ENCODE measurements at regions not wholly inside any gene's neighbourhood (a gene's known extent, or its start where the extent isn't known, plus 50 kb on each side); places are given as distances from the start of the nearest gene placed in this dataset.
A peak's percentile ranks its signal among the peaks of the same experiment; 100 is the strongest.

- Mint-ChIP-seq H3K4me1 (peaks cover 50% of the 10 kb centered on the region), H3K9me3 (peaks cover 0 to 6% (median 0%) of the 10 kb centered on the region in 7 donors), H3K36me3 (peaks cover 0 to 6% of the 10 kb centered on the region in 2 donors), H3K27ac (peak overlapping the region in 4 of 7 donors; percentile 4 to 71 (median 26)), H3K4me3 (no peak overlapping the region), H3K27me3 (ENCODE audit: low read depth in 3 of 3) (peaks cover 0 to 4% (median 0%) of the 10 kb centered on the region in 3 donors)
- H3K4me2 ChIP-seq (replicated peaks; ENCODE audit: extremely low read depth, low read length, poor library complexity, severe bottlenecking): no peak overlapping the region
- peaks cover 32 to 39% of the 10 kb centered on the region in 2 donors for H3K4me1 ChIP-seq (ENCODE audit: control insufficient read depth in 1 of 2, insufficient read depth in 2 of 2, low read length in 2 of 2)
- peak in 2 of 3 donors; percentile 28 for DNase-seq
- H3K27ac ChIP-seq (ENCODE audit: low read depth in 1 of 2, low read length in 2 of 2): no peak overlapping the region
- peak overlapping the region in 1 of 3 experiments; percentile 2 for H3K4me3 ChIP-seq (replicated peaks in 1 of 3; ENCODE audit: low read depth in 2 of 3, low read length in 3 of 3)
- intact Hi-C loops (cut with micrococcal nuclease): no loop called here
- no peaks in the 10 kb centered on the region for H4K20me1 ChIP-seq (ENCODE audit: insufficient read depth, low read length)
- H3K36me3 ChIP-seq (replicated peaks in 1 of 2; ENCODE audit: control insufficient read depth in 1 of 2, insufficient read depth in 2 of 2, low read length in 2 of 2): no peaks in the 10 kb centered on the region
- no peaks in the 10 kb centered on the region for H3K27me3 ChIP-seq (ENCODE audit: control insufficient read depth in 2 of 2, insufficient read depth in 2 of 2, low read length in 2 of 2)
- TF ChIP-seq CTCF (IDR thresholded peaks at IDR 0.05): no peak
- H2AFZ ChIP-seq (ENCODE audit: insufficient read depth, low read depth, low read length, poor library complexity, severe bottlenecking): no peak overlapping the region
- H3K9me3 ChIP-seq (replicated peaks in 1 of 2; ENCODE audit: control insufficient read depth in 1 of 2, insufficient read depth in 1 of 2, low read length in 2 of 2): no peaks in the 10 kb centered on the region
- H3K79me2 ChIP-seq (ENCODE audit: insufficient read depth, low read length): no peaks in the 10 kb centered on the region
- no peak overlapping the region for H3K9ac ChIP-seq (ENCODE audit: insufficient read depth, low read length, poor library complexity, severe bottlenecking)
These were observed 82.6 kb upstream of the CCL2 start for GRCh38 chr17:34172390-34172918.

- Mint-ChIP-seq H3K36me3 (peaks cover 0 to 6% of the 10 kb centered on the region in 2 donors), H3K27ac (no peak overlapping the region), H3K27me3 (ENCODE audit: low read depth in 3 of 3) (peaks cover 0 to 4% (median 0%) of the 10 kb centered on the region in 3 donors), H3K4me1 (peaks cover 58% of the 10 kb centered on the region), H3K9me3 (peaks cover 0 to 6% (median 0%) of the 10 kb centered on the region in 7 donors), H3K4me3 (peak overlapping the region in 1 of 2 donors; percentile 67)
- H4K20me1 ChIP-seq (ENCODE audit: insufficient read depth, low read length): no peaks in the 10 kb centered on the region
- peak overlapping the region; percentile 33 for H3K4me2 ChIP-seq (replicated peaks; ENCODE audit: extremely low read depth, low read length, poor library complexity, severe bottlenecking)
- H3K27ac ChIP-seq (ENCODE audit: low read depth in 1 of 2, low read length in 2 of 2): peak overlapping the region in 1 of 2 donors; percentile 18
- H3K4me1 ChIP-seq (ENCODE audit: control insufficient read depth in 1 of 2, insufficient read depth in 2 of 2, low read length in 2 of 2): peaks cover 40 to 47% of the 10 kb centered on the region in 2 donors
- H3K79me2 ChIP-seq (ENCODE audit: insufficient read depth, low read length): no peaks in the 10 kb centered on the region
- H3K9ac ChIP-seq (ENCODE audit: insufficient read depth, low read length, poor library complexity, severe bottlenecking): no peak overlapping the region
- DNase-seq: peak in 2 of 3 donors; percentile 18 to 37
- no peak overlapping the region for H2AFZ ChIP-seq (ENCODE audit: insufficient read depth, low read depth, low read length, poor library complexity, severe bottlenecking)
- H3K9me3 ChIP-seq (replicated peaks in 1 of 2; ENCODE audit: control insufficient read depth in 1 of 2, insufficient read depth in 1 of 2, low read length in 2 of 2): no peaks in the 10 kb centered on the region
- H3K27me3 ChIP-seq (ENCODE audit: control insufficient read depth in 2 of 2, insufficient read depth in 2 of 2, low read length in 2 of 2): no peaks in the 10 kb centered on the region
- TF ChIP-seq CTCF (IDR thresholded peaks at IDR 0.05): no peak
- intact Hi-C loops (cut with micrococcal nuclease): no loop called here
- no peaks in the 10 kb centered on the region for H3K36me3 ChIP-seq (replicated peaks in 1 of 2; ENCODE audit: control insufficient read depth in 1 of 2, insufficient read depth in 2 of 2, low read length in 2 of 2)
- peak overlapping the region in 1 of 3 experiments; percentile 1 for H3K4me3 ChIP-seq (replicated peaks in 1 of 3; ENCODE audit: low read depth in 2 of 3, low read length in 3 of 3)
- WGBS (ENCODE audit: insufficient coverage): no CpG with 5 or more reads among the region's 4 CpGs
These were observed 81.8 kb upstream of the CCL2 start for GRCh38 chr17:34173241-34173640.

Data from CD14-positive monocyte (primary cell).